Natural killer cell (primary cell): ENCODE measurements at regions not wholly inside any gene's neighbourhood (a gene's known extent, or its start where the extent isn't known, plus 50 kb on each side); places are given as distances from the start of the nearest gene placed in this dataset.
"Not testable (repeated sequence)": the region's sequence is repeated elsewhere in the genome, so short reads cannot be mapped to it uniquely, and the experiment has no call there.

Experiments used
- ATAC-seq, 3 donors: fragments of 150-1000 bp in 2 of 3; fragments of 200-7000 bp in 1 of 3; cut with Tn5 transposase; 1 replicate in 1 of 3; 2 replicates in 2 of 3; pipeline ENCODE4 v1.10.0; 2021; ENCODE audit warnings: mild to moderate bottlenecking in 2 of 3, moderate library complexity in 2 of 3
- DNase-seq, 2 donors: peaks; one replicate each; pipeline versions ENCODE4 v3.0.0 to v3.0.0-alpha.2; 2013 to 2021; ENCODE audit warnings: mixed read lengths in 1 of 2
- H3K27ac ChIP-seq: one replicate; pipeline ENCODE4 v1.5.1; 2013; ENCODE audit warnings: mild to moderate bottlenecking, low read length
- H3K27me3 ChIP-seq: one replicate; pipeline ENCODE4 v1.6.1; 2013; ENCODE audit warnings: low read length; ENCODE audit not compliant: control insufficient read depth, insufficient read depth
- H3K36me3 ChIP-seq: one replicate; pipeline ENCODE4 v1.6.1; 2013; ENCODE audit warnings: low read length; ENCODE audit not compliant: control insufficient read depth, insufficient read depth
- H3K4me1 ChIP-seq: one replicate; pipeline ENCODE4 v1.6.1; 2013; ENCODE audit warnings: low read length; ENCODE audit not compliant: control insufficient read depth, insufficient read depth
- H3K4me3 ChIP-seq: one replicate; pipeline ENCODE4 v1.5.1; 2013; ENCODE audit warnings: low read length
- H3K9me3 ChIP-seq: one replicate; pipeline ENCODE4 v1.6.1; 2013; ENCODE audit warnings: low read length; ENCODE audit not compliant: control insufficient read depth, insufficient read depth
- H3K27ac Mint-ChIP-seq, 2 donors: one replicate each; pipeline ENCODE4 v1.8.0; 2022; ENCODE audit warnings: mild to moderate bottlenecking in 2 of 2, mixed read lengths in 2 of 2, moderate library complexity in 1 of 2
- H3K27me3 Mint-ChIP-seq, 2 donors: one replicate each; pipeline ENCODE4 v1.8.0; 2022; ENCODE audit warnings: low read depth in 2 of 2, mixed read lengths in 2 of 2
- H3K36me3 Mint-ChIP-seq: one replicate; pipeline ENCODE4 v1.8.0; 2022; ENCODE audit warnings: mixed read lengths
- H3K4me1 Mint-ChIP-seq, 2 donors: one replicate each; pipeline ENCODE4 v1.8.0; 2022; ENCODE audit warnings: mixed read lengths in 2 of 2
- H3K4me3 Mint-ChIP-seq: one replicate; pipeline ENCODE4 v1.8.0; 2022; ENCODE audit warnings: mild to moderate bottlenecking, moderate library complexity, mixed read lengths
- H3K9me3 Mint-ChIP-seq, 2 donors: one replicate each; pipeline ENCODE4 v1.8.0; 2022; ENCODE audit warnings: mixed read lengths in 2 of 2
- CTCF ChIP-seq: fragments of 200-600 bp; IDR thresholded peaks from one replicate; pipeline ENCODE4 v1.8.0; 2022; ENCODE audit warnings: antibody characterized with exemption
- WGBS: methylation state at CpG from one replicate; pipeline ENCODE4 v1.1.7; 2013; ENCODE audit warnings: missing lambda C conversion rate; ENCODE audit not compliant: insufficient coverage; 5-methylcytosine and 5-hydroxymethylcytosine counted together
- intact Hi-C: fragments of 100-400 bp; cut with micrococcal nuclease; formaldehyde crosslinking; loops from one replicate; pipeline ENCODE4 v1.14.2; 2022

GRCh38 chr15:31503758-31504461 is 177.3 kb downstream of the KLF13 start:
- Histone ChIP-seq H3K27ac (no peak overlapping the region), H3K9me3 (no peaks in the 10 kb centered on the region), H3K4me1 (no peaks in the 10 kb centered on the region), H3K27me3 (no peaks in the 10 kb centered on the region), H3K36me3 (no peaks in the 10 kb centered on the region), H3K4me3 (no peak overlapping the region)
- Mint-ChIP-seq H3K27ac (no peak overlapping the region), H3K4me3 (no peak overlapping the region), H3K36me3 (no peaks in the 10 kb centered on the region), H3K27me3 (peaks cover 3 to 19% of the 10 kb centered on the region in 2 donors), H3K9me3 (no peaks in the 10 kb centered on the region), H3K4me1 (peaks cover 0 to 4% of the 10 kb centered on the region in 2 donors)
- intact Hi-C loops: no loop called here
- DNase-seq: no peak
- WGBS: 95% methylated on average over 17 of the region's 17 CpGs
- TF ChIP-seq CTCF: no peak
- ATAC-seq: no peak

GRCh38 chr15:31504462-31504839 is 177.8 kb downstream of the KLF13 start:
- Mint-ChIP-seq H3K9me3 (no peaks in the 10 kb centered on the region), H3K4me1 (peaks cover 0 to 4% of the 10 kb centered on the region in 2 donors), H3K4me3 (no peak overlapping the region), H3K36me3 (no peaks in the 10 kb centered on the region), H3K27ac (no peak overlapping the region), H3K27me3 (peaks cover 3 to 19% of the 10 kb centered on the region in 2 donors)
- no peak for DNase-seq
- H3K4me3 ChIP-seq: no peak overlapping the region
- intact Hi-C loops: no loop called here
- no peak for TF ChIP-seq CTCF
- no peaks in the 10 kb centered on the region for H3K27me3 ChIP-seq
- H3K36me3 ChIP-seq: no peaks in the 10 kb centered on the region
- H3K27ac ChIP-seq: no peak overlapping the region
- ATAC-seq: no peak
- no peaks in the 10 kb centered on the region for H3K4me1 ChIP-seq
- H3K9me3 ChIP-seq: no peaks in the 10 kb centered on the region
- WGBS: 88% methylated on average over 7 of the region's 7 CpGs

- Mint-ChIP-seq H3K27me3 (peaks cover 6 to 18% of the 10 kb centered on the region in 2 donors), H3K4me1 (peaks cover 7 to 12% of the 10 kb centered on the region in 2 donors)
- H3K27ac ChIP-seq, H3K9me3 ChIP-seq, H3K27ac Mint-ChIP-seq, DNase-seq, H3K4me3 ChIP-seq, H3K4me3 Mint-ChIP-seq, H3K36me3 Mint-ChIP-seq, intact Hi-C loops, ATAC-seq, H3K9me3 Mint-ChIP-seq, H3K36me3 ChIP-seq, H3K27me3 ChIP-seq, H3K4me1 ChIP-seq: not testable (repeated sequence)
- 81% methylated on average over 5 of the region's 5 CpGs for WGBS
Measured at GRCh38 chr15:31507573-31507972, 180.9 kb downstream of the KLF13 start.

- H3K27me3 Mint-ChIP-seq: peaks cover 6 to 8% of the 10 kb centered on the region in 2 donors
- no peak for TF ChIP-seq CTCF
- H3K4me1 Mint-ChIP-seq: peaks cover 9% of the 10 kb centered on the region in 2 donors
- no peak overlapping the region for H3K4me3 Mint-ChIP-seq
- intact Hi-C loops: no loop called here
- H3K4me1 ChIP-seq: peaks cover 6% of the 10 kb centered on the region
- H3K27ac ChIP-seq: no peak overlapping the region
- 87% methylated on average over 7 of the region's 10 CpGs for WGBS
- DNase-seq (no peak), ATAC-seq (no peak)
- no peaks in the 10 kb centered on the region for H3K9me3 Mint-ChIP-seq
- no peak overlapping the region for H3K27ac Mint-ChIP-seq
- no peaks in the 10 kb centered on the region for H3K36me3 Mint-ChIP-seq
- no peaks in the 10 kb centered on the region for H3K36me3 ChIP-seq
- H3K9me3 ChIP-seq: no peaks in the 10 kb centered on the region
- H3K4me3 ChIP-seq: no peak overlapping the region
- no peaks in the 10 kb centered on the region for H3K27me3 ChIP-seq
Measured at GRCh38 chr15:31508656-31509055, 182.0 kb downstream of the KLF13 start.
